CD4-positive, alpha-beta T cell treated with Interleukin-21 for 1 hour (primary cell): ENCODE measurements at regions not wholly inside any gene's neighbourhood (a gene's known extent, or its start where the extent isn't known, plus 50 kb on each side); places are given as distances from the start of the nearest gene placed in this dataset.

Experiments used
- DNase-seq: peaks from one replicate; pipeline ENCODE4 v3.0.0-alpha.2; 2020

GRCh38 chr10:58003945-58004344 lies 263.7 kb downstream of the IPMK start:
- no peak for DNase-seq

- no peak for DNase-seq
Measured at GRCh38 chr10:58001159-58001558, 266.5 kb downstream of the IPMK start.

- DNase-seq: no peak
Measured at GRCh38 chr10:57996536-57996935, 271.2 kb downstream of the IPMK start.

- DNase-seq: no peak
Measured at GRCh38 chr10:57993302-57993701, 274.4 kb downstream of the IPMK start.

- no peak for DNase-seq
Measured at GRCh38 chr10:57992321-57993077, 275.2 kb downstream of the IPMK start.

- no peak for DNase-seq
Measured at GRCh38 chr10:57988964-57989363, 278.7 kb downstream of the IPMK start.

- no peak for DNase-seq
Measured at GRCh38 chr10:57987055-57987721, 280.5 kb downstream of the IPMK start.

- no peak for DNase-seq
Measured at GRCh38 chr10:57986422-57986821, 281.3 kb downstream of the IPMK start.

- DNase-seq: no peak
Measured at GRCh38 chr10:57983281-57983791, 284.4 kb downstream of the IPMK start.

- no peak for DNase-seq
Measured at GRCh38 chr10:57982091-57982490, 285.6 kb downstream of the IPMK start.

GRCh38 chr10:57979956-57980355 lies 287.7 kb downstream of the IPMK start:
- no peak for DNase-seq

GRCh38 chr10:57979491-57979890 lies 288.2 kb downstream of the IPMK start:
- DNase-seq: no peak

GRCh38 chr10:57977262-57977661 lies 290.4 kb downstream of the IPMK start:
- DNase-seq: no peak

GRCh38 chr10:57973451-57973850 lies 294.2 kb downstream of the IPMK start:
- no peak for DNase-seq

- no peak for DNase-seq
Measured at GRCh38 chr10:57972783-57973182, 294.9 kb downstream of the IPMK start.

- DNase-seq: no peak
Measured at GRCh38 chr10:57968328-57969016, 299.2 kb downstream of the IPMK start.

- DNase-seq: no peak
Measured at GRCh38 chr10:57964351-57964750, 303.3 kb downstream of the IPMK start.

GRCh38 chr10:57963546-57963945 lies 304.1 kb downstream of the IPMK start:
- DNase-seq: no peak

GRCh38 chr10:57962839-57963238 lies 304.9 kb downstream of the IPMK start:
- no peak for DNase-seq

GRCh38 chr10:57961487-57961886 lies 306.2 kb downstream of the IPMK start:
- DNase-seq: no peak

- DNase-seq: no peak
Measured at GRCh38 chr10:57960406-57960805, 307.3 kb downstream of the IPMK start.

- no peak for DNase-seq
Measured at GRCh38 chr10:57959318-57960006, 308.2 kb downstream of the IPMK start.

- DNase-seq: no peak
Measured at GRCh38 chr10:57955076-57955475, 312.6 kb downstream of the IPMK start.
